Endodermal cell (in vitro differentiated cells): ENCODE measurements at regions not wholly inside any gene's neighbourhood (a gene's known extent, or its start where the extent isn't known, plus 50 kb on each side); places are given as distances from the start of the nearest gene placed in this dataset.

Experiments
- DNase-seq: peaks from one replicate; pipeline ENCODE4 v3.0.0-alpha.2; 2017
- H3K27ac ChIP-seq: 2 replicates; pipeline ENCODE4 v1.5.1; 2013; ENCODE audit warnings: mild to moderate bottlenecking, low read depth, low read length, moderate library complexity
- H3K27me3 ChIP-seq: 2 replicates; pipeline ENCODE4 v1.6.1; 2013; ENCODE audit warnings: mild to moderate bottlenecking, low read length, moderate library complexity; ENCODE audit not compliant: insufficient read depth, control insufficient read depth, poor library complexity, severe bottlenecking
- H3K36me3 ChIP-seq: 2 replicates; pipeline ENCODE4 v1.7.0; 2013; ENCODE audit warnings: mild to moderate bottlenecking, low read length, moderate library complexity; ENCODE audit not compliant: control insufficient read depth, insufficient read depth
- H3K4me1 ChIP-seq: one replicate; pipeline ENCODE4 v1.7.0; 2013; ENCODE audit warnings: low read length; ENCODE audit not compliant: control insufficient read depth, insufficient read depth
- H3K4me3 ChIP-seq: 2 replicates; pipeline ENCODE4 v1.5.1; 2013; ENCODE audit warnings: mild to moderate bottlenecking, low read length, moderate library complexity
- H3K9ac ChIP-seq: 2 replicates; pipeline ENCODE4 v1.6.1; 2013; ENCODE audit warnings: mild to moderate bottlenecking, low read length, moderate library complexity; ENCODE audit not compliant: poor library complexity, severe bottlenecking; ENCODE audit errors: extremely low read depth
- H3K9me3 ChIP-seq: 2 replicates; pipeline ENCODE4 v1.6.1; 2013; ENCODE audit warnings: mild to moderate bottlenecking, low read length, moderate library complexity; ENCODE audit not compliant: control insufficient read depth
- H3K27ac Mint-ChIP-seq: 2 replicates; pipeline ENCODE4 v1.8.0; 2020; ENCODE audit warnings: mixed read lengths
- H3K27me3 Mint-ChIP-seq: 2 replicates; pipeline ENCODE4 v1.8.0; 2021; ENCODE audit warnings: mild to moderate bottlenecking, mixed read lengths; ENCODE audit not compliant: insufficient read depth
- H3K36me3 Mint-ChIP-seq: 2 replicates; pipeline ENCODE4 v1.8.0; 2020; ENCODE audit warnings: low read depth, mixed read lengths
- H3K4me1 Mint-ChIP-seq: 2 replicates; pipeline ENCODE4 v1.8.0; 2020; ENCODE audit warnings: mixed read lengths
- H3K4me3 Mint-ChIP-seq: 2 replicates; pipeline ENCODE4 v1.8.0; 2020; ENCODE audit warnings: mild to moderate bottlenecking, moderate library complexity, mixed read lengths
- H3K9me3 Mint-ChIP-seq: 2 replicates; pipeline ENCODE4 v1.8.0; 2020; ENCODE audit warnings: mild to moderate bottlenecking, mixed read lengths
- WGBS, 2 experiments: methylation state at CpG; one replicate each; pipeline versions ENCODE4 v1.1.5 to v1.1.7; 2013; ENCODE audit warnings: missing lambda C conversion rate in 2 of 2, mixed read lengths in 1 of 2; ENCODE audit not compliant: insufficient coverage in 1 of 2, insufficient read length in 1 of 2; 5-methylcytosine and 5-hydroxymethylcytosine counted together
- TF ChIP-seq, protein P1 (sequence below): fragments of 200-600 bp; sonication (generic); conservative IDR thresholded peaks from 2 replicates; pipeline ENCODE4 v1.5.0; 2021; ENCODE audit warnings: antibody characterized with exemption, mild to moderate bottlenecking

DNA sequence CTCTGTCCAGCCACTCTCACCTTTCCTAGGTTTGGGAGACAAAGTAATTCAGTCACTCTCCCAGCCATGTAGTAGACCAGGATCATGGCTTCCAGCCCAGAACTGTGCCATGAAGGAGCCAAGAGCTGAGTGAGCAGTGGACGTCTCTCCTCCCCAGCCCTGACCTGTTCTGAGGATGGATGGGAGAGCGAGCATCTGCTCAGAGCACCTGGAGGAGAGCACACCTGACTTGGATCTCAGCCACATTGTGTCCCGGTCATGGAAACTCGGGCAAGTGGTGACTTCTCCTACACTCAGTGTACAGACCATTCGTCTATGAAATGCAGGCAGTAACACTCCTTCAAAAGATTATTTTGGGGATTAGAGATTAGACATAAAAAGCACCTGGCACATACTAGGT is 299.7 kb downstream of the TNS1 start:
- Histone ChIP-seq H3K27ac (no peak overlapping the region), H3K9ac (no peak overlapping the region), H3K4me1 (peaks cover 4% of the 10 kb centered on the region), H3K9me3 (no peaks in the 10 kb centered on the region), H3K36me3 (no peaks in the 10 kb centered on the region), H3K27me3 (peaks cover 28% of the 10 kb centered on the region), H3K4me3 (no peak overlapping the region)
- DNase-seq = no peak
- 90 to 93% methylated on average over 4 to 5 of the region's 5 CpGs for WGBS, 2 experiments
- TF ChIP-seq, protein P1, sequence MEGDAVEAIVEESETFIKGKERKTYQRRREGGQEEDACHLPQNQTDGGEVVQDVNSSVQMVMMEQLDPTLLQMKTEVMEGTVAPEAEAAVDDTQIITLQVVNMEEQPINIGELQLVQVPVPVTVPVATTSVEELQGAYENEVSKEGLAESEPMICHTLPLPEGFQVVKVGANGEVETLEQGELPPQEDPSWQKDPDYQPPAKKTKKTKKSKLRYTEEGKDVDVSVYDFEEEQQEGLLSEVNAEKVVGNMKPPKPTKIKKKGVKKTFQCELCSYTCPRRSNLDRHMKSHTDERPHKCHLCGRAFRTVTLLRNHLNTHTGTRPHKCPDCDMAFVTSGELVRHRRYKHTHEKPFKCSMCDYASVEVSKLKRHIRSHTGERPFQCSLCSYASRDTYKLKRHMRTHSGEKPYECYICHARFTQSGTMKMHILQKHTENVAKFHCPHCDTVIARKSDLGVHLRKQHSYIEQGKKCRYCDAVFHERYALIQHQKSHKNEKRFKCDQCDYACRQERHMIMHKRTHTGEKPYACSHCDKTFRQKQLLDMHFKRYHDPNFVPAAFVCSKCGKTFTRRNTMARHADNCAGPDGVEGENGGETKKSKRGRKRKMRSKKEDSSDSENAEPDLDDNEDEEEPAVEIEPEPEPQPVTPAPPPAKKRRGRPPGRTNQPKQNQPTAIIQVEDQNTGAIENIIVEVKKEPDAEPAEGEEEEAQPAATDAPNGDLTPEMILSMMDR = no peak
- Mint-ChIP-seq H3K4me1 (no peaks in the 10 kb centered on the region), H3K36me3 (no peaks in the 10 kb centered on the region), H3K27ac (no peak overlapping the region), H3K27me3 (peaks cover 66% of the 10 kb centered on the region), H3K9me3 (no peaks in the 10 kb centered on the region), H3K4me3 (no peak overlapping the region)

DNA sequence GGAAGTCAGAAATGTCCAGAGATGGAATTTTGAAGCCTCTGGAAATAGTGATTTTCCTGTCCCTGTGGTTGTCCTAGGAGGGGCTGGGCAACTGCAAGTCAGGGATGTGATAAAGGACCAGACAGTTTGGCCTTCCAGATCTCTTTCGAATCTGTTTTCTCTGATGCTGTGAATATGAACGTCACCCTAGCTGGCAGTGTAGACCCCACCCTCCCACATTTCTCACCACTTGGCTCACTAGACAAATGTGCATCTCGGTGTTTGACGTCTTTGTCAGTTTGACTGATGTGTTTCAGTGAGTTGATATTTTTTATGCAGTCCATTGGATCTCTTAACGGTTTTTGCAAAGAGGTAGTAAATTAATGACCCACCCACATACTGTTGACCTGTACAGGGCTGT is 301.2 kb downstream of the TNS1 start:
- H3K27ac Mint-ChIP-seq = no peak overlapping the region
- H3K9me3 Mint-ChIP-seq = no peaks in the 10 kb centered on the region
- no peaks in the 10 kb centered on the region for H3K4me1 ChIP-seq
- peaks cover 68% of the 10 kb centered on the region for H3K27me3 Mint-ChIP-seq
- no peak overlapping the region for H3K27ac ChIP-seq
- no peaks in the 10 kb centered on the region for H3K36me3 Mint-ChIP-seq
- H3K4me1 Mint-ChIP-seq = no peaks in the 10 kb centered on the region
- no peak overlapping the region for H3K4me3 Mint-ChIP-seq
- no peaks in the 10 kb centered on the region for H3K9me3 ChIP-seq
- TF ChIP-seq, protein P1 = no peak
- DNase-seq = no peak
- WGBS, 2 experiments = 93% methylated on average over 5 of the region's 5 CpGs; no CpG with 5 or more reads in 1 of the 2 experiments
- no peaks in the 10 kb centered on the region for H3K36me3 ChIP-seq
- peaks cover 28% of the 10 kb centered on the region for H3K27me3 ChIP-seq
- H3K4me3 ChIP-seq = no peak overlapping the region
- H3K9ac ChIP-seq = no peak overlapping the region

DNA sequence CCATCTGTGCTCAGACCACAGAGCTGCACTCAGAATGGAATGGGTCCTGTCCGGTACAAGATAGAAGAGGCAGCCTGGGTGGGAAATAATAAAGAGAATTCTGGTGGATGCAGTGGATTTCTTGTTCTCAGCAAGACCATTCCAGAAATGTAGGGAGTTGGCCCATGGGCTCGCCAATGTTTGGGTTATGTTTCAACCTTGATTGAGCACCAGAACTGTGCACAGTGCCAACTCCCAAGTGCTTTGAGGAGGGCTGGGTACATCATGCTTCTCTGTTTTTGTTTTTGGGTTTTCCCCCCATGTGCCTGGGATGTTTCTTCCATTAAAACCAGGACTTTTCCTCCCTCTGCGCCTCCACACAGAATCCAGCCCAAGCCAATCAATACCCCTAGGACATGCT is 304.1 kb downstream of the TNS1 start:
- Histone ChIP-seq H3K9ac (no peak overlapping the region), H3K4me1 (peaks cover 8% of the 10 kb centered on the region), H3K27ac (no peak overlapping the region), H3K36me3 (no peaks in the 10 kb centered on the region), H3K9me3 (no peaks in the 10 kb centered on the region), H3K4me3 (no peak overlapping the region), H3K27me3 (peaks cover 17% of the 10 kb centered on the region)
- peaks cover 3% of the 10 kb centered on the region for H3K4me1 Mint-ChIP-seq
- H3K36me3 Mint-ChIP-seq = no peaks in the 10 kb centered on the region
- no peak for DNase-seq
- TF ChIP-seq, protein P1 = no peak
- H3K27ac Mint-ChIP-seq = no peak overlapping the region
- H3K27me3 Mint-ChIP-seq = peaks cover 59% of the 10 kb centered on the region
- H3K9me3 Mint-ChIP-seq = no peaks in the 10 kb centered on the region
- H3K4me3 Mint-ChIP-seq = no peak overlapping the region
- 77 to 100% methylated on average over 1 to 3 of the region's 3 CpGs for WGBS, 2 experiments
